HL-60/S4 treated with phorbol 12-myristate 13-acetate at 8.2 ng/mL for 4 days and 3 days (cell line): ENCODE measurements at regions not wholly inside any gene's neighbourhood (a gene's known extent, or its start where the extent isn't known, plus 50 kb on each side); places are given as distances from the start of the nearest gene placed in this dataset.

ENCODE experiments used
- in situ Hi-C: fragments of 300-500 bp; cut with MboI; formaldehyde crosslinking; loops from 2 replicates; pipeline ENCODE4 v1.15.0; 2022; ENCODE audit warnings: low sequenced_read_pairs

DNA sequence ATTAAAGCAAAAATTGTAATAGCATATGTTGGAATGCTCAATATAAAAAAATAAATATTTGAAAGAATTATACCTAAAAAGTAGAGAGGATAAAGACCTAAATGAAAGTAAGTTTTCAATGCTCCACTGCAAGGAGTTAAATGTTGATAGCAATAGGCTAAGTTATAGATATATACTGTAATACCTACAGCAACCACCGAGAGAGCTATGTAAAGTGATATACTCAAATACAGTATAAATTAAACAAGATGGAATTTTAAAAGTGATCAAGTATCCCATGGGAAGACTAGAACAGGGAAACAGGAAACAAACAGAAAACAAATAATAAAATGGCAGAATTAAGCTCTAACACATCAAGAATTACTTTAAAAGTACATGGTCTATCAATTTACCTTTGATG, 73.9 kb downstream of the CASP3 start:
- in situ Hi-C loops, result loop anchor here (25.0 kb wide), 1 partner anchor 738 kb away; no protein-coding TSS in a partner anchor

DNA sequence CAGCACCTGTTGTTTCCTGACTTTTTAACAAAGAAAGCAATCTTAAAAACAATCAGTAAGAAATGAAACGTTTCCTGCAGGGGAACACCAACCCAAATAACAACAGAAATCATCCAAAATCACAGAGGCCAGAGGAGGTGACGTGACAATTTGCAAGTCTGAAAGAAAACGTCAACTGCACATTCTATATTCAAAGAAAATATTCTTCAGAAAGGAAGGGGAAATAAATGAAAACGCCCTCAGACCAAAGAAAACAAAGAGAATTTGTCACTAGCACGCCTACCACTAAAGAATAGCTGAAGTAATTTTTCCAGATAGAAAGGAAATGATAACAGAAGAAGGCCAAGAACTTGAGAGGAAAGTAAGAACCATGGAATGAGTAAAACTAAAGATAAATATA, 74.4 kb downstream of the CASP3 start:
- in situ Hi-C loops, result loop anchor here (25.0 kb wide), 1 partner anchor 738 kb away; no protein-coding TSS in a partner anchor

DNA sequence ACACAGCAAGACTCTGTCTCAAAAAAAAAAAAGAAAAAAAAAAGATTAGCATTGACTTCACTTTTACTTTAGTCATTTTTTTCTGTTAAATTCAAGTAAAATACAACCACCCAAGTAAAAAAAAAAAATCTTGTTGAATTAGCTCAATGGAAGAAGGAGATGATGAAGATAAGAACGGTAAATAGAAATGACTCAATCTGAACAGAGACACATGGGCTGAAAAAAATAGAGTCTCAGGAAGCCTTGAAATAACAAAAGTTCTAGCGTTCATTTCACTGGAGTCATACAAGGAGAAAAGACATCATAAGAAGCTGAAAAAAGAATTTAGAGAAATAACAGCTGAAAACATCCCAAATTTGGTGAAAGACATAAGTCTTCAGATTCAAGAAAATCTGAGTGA, 75.5 kb downstream of the CASP3 start:
- in situ Hi-C loops, result no loop called here

DNA sequence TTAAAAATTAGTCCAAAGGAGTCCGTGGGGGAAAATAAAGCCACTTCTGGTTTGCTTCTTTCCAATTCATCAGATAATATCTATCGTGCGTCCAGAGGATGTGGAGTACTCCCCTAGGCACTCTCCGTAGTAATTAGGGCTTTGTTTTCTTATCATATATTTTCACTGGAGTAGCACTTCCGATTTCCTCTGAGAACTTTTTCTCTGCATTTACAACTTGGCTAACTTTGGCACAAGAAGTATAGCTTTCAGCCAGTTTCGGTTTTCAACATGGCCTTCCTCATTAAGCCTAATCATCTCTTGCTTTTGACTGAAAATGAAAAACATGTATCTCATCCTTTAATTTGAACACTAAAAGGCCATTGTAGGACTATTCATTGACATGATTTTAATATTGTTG, 80.5 kb downstream of the CASP3 start:
- in situ Hi-C loops, result no loop called here

- in situ Hi-C loops, result no loop called here
Measured at GRCh38 chr4:184563621-184564020, 85.6 kb downstream of the CASP3 start.

- in situ Hi-C loops, result no loop called here
Measured at GRCh38 chr4:184558996-184559395, 84.6 kb upstream of the IRF2 start.

DNA sequence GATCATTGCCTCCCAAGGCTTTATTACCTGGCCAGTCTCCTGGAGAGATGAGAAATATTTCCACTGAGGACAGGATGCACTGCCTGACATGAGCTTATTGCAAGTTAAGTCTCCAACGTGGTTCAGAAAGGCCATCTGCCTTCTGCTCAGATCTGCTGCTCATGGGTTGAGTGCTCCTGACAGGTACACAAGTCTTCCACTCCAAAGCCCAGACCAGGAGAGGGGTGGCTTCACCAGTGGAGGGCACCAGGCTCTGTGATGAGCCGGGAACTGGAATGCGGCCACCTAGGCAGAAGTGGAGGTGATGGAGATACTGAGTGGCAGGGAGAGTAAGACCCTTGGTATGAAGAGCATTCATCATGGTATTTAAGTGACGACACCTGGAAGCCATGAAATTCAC, 79.5 kb upstream of the IRF2 start:
- in situ Hi-C loops, result no loop called here

GRCh38 chr4:184550476-184550875, 76.1 kb upstream of the IRF2 start:
- in situ Hi-C loops, result no loop called here

DNA sequence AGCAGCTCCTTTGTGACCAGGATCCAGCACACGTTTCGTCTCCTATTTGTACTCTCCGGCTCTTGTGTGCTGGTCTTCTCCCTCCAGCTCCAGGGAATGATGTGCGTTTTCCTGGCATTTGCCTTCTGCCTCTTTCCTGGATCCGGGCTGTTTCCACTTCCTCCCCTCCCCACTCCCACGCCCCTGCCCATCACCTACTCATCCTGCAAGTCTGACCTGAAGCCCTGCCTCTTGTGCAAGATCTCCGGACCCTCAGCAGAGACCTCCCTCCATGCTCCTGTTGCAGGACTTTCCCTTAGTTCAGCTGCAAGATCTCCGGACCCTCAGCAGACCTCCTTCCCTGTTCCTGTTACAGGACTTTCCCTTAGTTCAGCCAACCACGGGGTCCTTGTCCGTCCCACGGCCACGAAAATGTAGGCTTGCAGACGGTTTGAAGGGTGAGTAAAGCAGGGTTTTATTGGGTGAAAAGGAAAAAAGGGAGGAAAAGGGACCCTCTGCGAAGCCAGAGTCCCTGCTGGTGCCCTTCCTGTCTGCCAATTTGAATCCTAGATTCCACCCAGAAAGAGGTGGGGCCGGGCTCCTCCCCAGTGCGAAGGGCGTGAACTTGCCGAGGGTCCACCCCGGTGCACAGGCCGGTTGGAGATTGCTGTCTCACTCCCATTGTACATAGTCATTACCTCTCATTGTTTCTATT, 74.4 kb upstream of the IRF2 start:
- in situ Hi-C loops, result no loop called here

GRCh38 chr4:184548316-184548647, 73.9 kb upstream of the IRF2 start:
- in situ Hi-C loops, result no loop called here

- in situ Hi-C loops, result no loop called here
Measured at GRCh38 chr4:184544788-184545409, 70.5 kb upstream of the IRF2 start.

DNA sequence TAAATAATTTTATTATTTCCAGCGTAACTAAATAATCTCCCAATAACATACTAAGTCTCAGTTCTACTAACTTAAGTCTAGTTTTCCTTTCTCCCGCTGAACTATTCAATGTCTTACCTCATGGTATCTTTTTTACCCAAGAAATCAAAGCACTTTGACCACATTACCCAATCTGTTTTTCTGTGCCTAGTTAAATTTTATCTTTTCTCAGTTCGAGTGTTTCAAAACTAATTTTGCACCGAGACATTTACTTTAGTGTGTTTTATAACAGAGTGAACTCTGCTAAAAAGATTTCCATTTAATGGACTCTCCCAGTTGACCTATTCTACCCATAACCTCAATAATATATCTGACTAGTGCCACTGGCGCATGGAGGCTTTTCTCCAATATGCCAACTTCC, 67.6 kb upstream of the IRF2 start:
- in situ Hi-C loops, result no loop called here

DNA sequence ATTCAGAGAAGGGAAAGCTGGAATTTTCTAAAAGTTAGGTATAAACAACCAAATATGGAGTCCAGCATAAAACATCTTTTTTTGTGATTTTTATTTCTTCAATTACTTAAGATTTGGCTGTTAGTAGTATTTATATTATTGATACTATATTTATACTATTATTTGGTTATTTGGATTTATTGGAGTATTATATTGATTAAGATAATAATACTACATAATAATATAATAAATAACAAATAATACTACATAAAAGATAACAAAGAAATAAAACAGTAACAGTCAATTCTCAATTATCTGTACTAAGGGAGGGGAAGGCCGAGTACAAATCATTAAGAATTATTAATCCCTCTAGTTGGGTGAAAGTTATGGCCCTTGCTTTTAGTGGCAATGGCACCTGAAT, 66.0 kb upstream of the IRF2 start:
- in situ Hi-C loops, result no loop called here

GRCh38 chr4:184538023-184538599, 63.8 kb upstream of the IRF2 start:
- in situ Hi-C loops, result no loop called here

GRCh38 chr4:184537269-184538022, 63.1 kb upstream of the IRF2 start:
- in situ Hi-C loops, result no loop called here

DNA sequence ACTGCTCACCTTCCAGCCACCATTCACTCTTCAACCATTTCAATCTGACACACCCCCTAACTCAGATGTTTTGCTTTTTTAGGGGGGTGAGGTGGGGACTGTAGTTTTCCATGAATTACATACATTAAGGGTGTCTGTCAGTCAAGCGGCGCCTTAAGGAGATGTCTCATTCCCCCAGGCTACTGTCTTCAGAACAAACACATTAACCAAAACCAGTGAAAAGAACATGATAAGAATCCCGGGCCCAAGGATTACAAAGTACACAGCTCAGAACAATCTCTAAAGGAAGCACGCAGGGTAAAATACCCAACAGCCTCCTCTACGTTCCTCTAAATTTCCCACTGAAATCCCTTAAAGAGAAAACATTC, 62.5 kb upstream of the IRF2 start:
- in situ Hi-C loops, result no loop called here

- in situ Hi-C loops, result no loop called here
Measured at GRCh38 chr4:184536065-184536880, 61.9 kb upstream of the IRF2 start.

- in situ Hi-C loops, result no loop called here
Measured at GRCh38 chr4:184534511-184535391, 60.4 kb upstream of the IRF2 start.

DNA sequence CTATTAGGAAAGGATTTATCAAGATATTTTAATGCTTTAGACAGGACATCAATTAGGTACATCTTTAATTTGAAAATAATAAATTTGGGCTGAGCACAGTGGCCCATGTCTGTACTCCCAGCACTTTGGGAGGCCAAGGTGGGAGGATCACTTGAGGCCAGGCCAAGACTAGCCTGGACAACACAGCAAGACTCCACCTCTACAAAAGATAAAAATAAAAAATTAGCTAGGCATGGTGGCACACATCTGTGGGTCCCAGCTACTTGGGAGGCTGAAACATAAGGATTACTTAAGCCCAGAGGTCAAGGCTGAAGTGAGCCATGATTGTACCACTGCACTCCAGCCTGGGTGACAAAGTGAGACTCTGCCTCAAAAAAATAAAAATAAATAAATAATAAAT, 59.6 kb upstream of the IRF2 start:
- in situ Hi-C loops, result no loop called here

DNA sequence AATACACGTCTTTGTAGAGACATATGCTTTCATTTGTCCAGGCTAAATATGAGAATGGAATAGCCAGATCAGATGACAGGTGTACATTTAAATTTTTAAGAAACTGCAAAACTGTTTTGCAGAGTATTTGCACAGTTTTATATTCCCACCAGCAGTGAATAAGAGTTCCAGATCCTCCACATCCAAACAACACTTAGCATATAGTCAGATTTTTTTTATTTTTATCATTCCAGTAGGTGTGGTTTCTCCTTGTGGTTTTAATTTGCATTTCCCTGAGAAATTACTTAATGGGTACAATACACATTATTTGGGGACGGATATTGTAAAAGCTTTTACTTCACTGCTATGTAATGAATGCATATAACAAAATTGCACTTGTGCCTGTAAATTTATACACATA, 56.7 kb upstream of the IRF2 start:
- in situ Hi-C loops, result no loop called here
